HG03520 (cell line): ENCODE measurements at regions not wholly inside any gene's neighbourhood (a gene's known extent, or its start where the extent isn't known, plus 50 kb on each side); places are given as distances from the start of the nearest gene placed in this dataset.
A peak's percentile ranks its signal among the peaks of the same experiment; 100 is the strongest.
"Not testable (repeated sequence)": the region's sequence is repeated elsewhere in the genome, so short reads cannot be mapped to it uniquely, and the experiment has no call there.

Experiments
- ATAC-seq: cut with Tn5 transposase; IDR thresholded peaks from one replicate; pipeline ENCODE4 v1.9.1; 2021; ENCODE audit warnings: mild to moderate bottlenecking, moderate library complexity; ENCODE audit not compliant: unreplicated experiment

DNA sequence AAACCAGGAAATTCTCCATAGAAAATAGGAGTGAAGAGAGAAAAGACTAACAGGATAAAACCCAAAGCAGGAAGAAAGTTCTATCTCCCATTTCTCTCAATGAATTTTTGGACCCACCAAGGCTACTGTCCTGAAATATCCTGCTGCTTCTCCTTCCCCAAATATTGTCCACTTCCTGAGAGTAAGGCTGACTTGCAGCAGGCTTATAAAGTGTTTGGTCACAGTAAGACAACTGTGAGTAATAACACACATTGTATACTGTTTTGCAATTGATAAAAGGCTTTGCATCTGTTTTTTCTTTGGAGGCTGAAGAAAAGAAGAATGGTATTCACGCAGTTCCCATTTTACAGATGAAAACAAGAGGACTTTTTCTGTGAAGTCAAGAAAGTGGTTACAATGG is 52.8 kb downstream of the FOXD4L6 start:
- not testable (repeated sequence) for ATAC-seq

DNA sequence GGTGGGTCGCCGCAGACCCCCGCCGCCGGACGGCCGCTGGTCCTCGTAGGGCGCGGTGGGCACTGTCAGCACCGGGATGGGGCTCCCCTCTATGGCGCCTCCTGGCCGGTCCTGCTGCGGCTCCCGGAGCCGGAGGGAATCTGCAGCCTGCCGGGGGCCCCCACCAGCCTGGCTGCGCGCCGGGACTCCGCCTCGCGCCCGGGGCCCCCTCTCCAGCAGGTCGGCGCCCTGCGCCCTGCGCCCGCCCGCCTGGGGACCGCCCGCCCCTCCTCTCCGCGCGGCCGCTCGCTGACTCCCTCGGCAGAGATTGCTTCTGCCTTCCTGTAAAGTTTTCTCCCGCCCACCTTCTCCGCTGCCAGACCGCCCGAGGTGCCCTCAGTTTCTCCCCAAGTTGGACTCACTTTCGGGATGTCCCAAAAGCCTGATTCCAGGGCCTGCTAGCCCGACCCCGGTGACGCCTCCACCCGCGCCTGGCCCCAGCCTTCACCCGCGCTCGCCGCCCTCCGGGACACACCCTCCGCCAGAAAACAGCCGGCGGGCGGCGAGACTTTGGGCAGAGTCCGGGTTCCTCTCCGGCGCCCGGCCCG is 54.0 kb downstream of the FOXD4L6 start:
- ATAC-seq, result peak; percentile 55

DNA sequence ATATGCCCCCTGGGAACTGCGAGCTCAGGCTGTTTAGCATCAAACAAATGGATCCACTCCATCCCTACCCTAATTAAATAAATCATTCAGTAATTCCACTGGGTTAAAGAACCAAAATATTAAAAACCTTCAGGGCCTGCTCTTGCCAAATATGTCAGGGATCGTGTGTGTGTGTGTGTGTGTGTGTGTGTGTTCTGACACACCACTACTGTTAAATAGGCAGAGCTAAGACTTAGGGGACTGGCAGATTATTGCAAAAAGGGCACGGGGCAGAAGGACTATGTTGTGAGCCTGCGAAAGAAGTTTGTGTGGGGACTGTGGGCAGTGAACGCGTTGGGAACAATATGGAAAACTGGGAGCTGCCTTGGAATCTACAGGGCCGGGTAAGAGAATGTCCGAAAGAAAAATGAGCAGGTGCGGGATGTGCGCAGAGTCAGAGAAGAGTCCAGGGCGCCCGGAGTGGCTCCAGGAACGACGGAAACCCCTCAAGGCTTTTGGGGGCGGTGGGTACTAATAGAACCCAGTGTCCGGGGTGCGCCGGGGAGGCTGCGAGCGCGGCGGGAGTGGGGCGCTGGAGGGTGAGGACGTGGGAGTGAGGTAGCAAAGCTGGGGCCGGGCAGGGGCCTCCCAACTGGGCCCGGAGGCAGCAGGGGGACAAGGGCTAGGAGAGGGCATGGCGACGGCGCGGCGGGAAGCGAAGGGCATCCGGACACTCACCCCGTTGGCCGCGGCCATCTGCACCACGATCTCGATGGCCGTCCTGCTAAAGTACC is 54.8 kb downstream of the FOXD4L6 start:
- ATAC-seq, result not testable (repeated sequence)

DNA sequence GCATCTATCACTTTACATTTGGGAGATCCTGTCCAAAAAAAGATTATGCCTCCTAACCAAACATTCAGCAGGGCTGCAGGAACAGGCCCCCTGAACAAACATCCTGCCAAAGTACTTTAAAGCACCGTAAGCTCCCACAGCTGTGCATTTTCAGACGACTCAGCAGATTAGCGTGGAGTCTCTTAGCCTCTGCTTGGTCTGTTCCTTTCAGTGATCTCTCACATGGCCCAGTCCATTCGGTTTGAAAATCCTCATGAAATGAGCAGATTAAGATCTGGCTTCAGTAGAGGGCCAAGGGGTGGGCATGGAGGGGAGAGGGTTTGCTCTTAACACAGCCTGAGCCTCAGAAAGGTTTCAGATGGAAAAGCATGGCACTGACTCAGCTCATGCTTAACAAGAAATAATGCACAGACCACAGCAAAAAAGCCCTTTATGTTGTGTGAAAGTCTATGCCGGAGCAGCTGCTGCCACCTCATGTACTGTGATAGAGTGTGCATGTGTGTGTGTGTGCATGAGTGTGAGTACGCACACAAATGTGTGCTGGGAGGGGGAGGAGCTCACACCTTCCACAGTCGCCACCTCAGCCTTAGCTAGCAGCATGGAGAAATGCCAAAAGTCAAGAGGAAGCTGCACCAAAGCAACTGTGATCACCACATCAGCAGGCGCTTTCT is 64.2 kb downstream of the FOXD4L6 start:
- peak; percentile 69 for ATAC-seq

GRCh38 chr9:41063243-41063642 is 65.2 kb downstream of the FOXD4L6 start:
- not testable (repeated sequence) for ATAC-seq

GRCh38 chr9:41059603-41060002 is 68.9 kb downstream of the FOXD4L6 start:
- ATAC-seq, result not testable (repeated sequence)

DNA sequence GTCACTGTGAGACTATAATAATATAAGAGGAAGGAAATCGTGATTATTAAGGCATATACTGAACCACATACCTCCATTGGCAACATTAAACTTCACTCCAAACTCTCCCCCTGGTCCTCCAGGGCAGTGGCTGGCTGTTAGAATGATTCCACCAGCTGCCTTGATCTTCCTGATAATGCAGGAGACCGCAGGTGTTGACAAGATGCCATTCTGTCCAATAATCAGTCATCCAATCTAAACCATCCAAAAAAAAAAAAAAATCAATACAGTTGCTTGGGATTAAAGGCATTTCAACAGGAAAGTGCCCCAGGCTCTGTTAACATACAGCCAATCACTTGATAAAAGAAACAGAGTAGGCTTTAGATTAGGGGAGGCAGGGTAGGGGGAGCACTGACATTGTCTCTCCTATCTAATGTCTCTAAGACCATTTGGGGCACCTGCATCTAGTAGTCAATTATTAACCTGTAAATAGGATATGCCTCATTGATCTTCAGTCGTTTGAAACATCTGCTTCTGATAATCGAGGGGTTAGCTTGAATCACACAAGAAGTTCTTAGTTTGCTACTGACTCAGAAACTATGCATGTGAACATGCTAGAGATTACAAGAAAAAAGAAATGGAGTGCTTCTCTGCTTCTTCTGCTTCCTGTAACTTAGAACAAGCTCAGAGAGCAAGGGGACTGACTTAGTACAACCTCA is 74.7 kb downstream of the FOXD4L6 start:
- peak; percentile 79 for ATAC-seq

GRCh38 chr9:41048672-41049071 is 79.8 kb downstream of the FOXD4L6 start:
- not testable (repeated sequence) for ATAC-seq

DNA sequence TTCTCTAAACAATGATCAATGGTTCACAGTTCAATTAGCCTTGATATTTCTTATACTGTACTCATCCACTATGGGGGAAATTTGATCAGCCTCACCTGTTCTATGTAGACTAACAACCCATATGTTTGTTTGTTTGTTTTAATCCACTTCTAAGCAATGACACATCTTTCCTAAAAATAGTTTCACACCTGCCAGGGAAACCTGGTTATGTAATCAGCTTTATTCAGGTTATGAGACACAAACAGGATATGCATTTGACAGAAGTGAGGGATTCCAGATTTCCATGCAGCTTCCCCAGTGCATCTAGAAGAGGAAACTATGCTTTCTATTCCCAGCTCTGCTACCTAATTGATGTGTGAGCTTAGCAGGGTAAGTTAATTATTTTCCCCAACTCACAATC is 80.7 kb downstream of the FOXD4L6 start:
- not testable (repeated sequence) for ATAC-seq

DNA sequence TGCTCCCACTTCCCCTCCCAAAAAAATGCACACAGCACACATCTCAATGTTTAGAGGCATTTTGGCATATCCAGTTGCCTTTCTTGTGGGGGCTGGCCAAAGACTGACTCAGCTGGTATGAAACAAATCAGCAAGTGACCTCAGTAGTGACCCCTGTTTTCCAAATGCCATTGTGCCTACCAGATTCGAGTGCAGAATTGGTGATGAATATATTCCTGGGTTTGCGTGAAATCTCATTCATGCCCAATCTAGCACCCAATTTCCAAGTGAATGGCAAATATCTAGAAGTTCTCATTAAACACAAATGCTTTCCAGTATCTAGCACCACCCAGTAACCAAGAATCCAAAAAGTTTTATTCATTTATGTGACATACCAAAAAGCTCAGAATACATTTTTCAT is 83.6 kb downstream of the FOXD4L6 start:
- not testable (repeated sequence) for ATAC-seq

DNA sequence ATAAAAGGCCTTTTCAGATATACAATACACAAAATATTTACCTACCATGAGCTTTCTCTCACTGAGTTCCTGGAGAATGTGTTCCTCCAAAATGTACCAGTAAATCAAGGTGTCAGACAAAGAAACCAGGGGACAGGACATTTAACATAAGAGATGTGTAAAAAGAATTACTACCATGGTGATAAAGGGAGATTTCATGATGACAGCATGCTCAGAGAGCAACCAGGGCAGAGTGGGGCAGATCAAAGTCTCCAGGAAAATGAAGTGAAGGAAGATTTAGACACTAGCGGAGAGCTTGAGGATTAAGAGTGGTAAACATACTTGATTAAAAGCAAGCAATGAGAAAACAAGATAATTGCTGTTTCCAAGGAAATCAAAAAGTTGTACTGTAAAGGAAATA is 85.0 kb downstream of the FOXD4L6 start:
- ATAC-seq, result not testable (repeated sequence)

- ATAC-seq, result not testable (repeated sequence)
These were observed 86.4 kb downstream of the FOXD4L6 start for GRCh38 chr9:41042111-41042510.

DNA sequence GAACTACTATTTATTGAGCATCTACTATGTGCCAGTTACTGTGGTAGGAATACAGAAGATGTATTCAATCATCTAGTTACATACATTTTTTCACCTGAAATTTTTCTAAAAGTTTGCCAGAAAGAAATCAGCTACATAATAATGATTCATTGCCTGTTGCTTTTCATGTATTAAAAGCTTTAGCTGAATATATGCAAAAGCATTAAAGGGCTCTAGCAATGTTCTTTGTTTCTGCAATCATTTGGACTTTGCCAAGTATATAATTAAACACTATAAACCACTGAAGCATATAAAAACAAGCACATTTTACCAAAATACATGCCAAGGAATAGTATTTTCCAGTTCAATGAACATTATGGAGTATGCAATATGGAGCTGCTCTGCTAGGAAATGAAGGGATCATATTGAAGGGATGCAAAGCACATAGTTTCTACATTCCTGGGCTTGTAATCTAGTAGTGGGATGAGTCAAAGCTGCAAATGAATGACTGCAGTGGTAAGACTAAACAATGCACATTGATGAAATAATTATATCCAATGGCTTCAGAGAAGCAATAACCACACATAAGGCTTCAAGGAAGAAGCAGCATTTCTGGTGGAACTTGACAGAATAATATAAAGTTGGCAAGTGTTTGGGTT is 87.7 kb downstream of the FOXD4L6 start:
- not testable (repeated sequence) for ATAC-seq

GRCh38 chr9:41035276-41035675 is 93.2 kb downstream of the FOXD4L6 start:
- ATAC-seq, result not testable (repeated sequence)

DNA sequence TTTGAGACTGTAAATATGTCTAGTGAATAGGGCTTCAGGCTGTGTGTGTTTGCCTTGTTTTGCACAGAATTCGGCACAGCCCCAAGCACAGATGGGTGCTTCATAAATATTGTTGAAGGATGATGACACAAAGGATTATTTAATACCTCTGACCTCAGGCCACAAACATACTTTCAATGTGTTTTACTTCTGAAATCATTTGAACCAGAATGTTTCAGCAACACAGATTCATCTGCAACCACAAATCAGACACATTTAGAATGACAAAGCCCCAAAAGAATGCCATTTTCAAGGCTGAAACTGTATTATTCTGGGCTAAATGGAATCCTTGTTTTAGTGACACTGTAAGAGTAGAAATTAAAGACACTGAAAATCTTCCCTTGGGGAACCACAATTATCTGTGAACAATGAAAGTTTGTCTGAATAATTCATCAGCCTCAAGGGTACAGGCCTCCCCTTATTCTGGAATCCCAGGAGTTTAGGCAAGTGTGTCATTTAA is 93.7 kb downstream of the FOXD4L6 start:
- ATAC-seq, result not testable (repeated sequence)

DNA sequence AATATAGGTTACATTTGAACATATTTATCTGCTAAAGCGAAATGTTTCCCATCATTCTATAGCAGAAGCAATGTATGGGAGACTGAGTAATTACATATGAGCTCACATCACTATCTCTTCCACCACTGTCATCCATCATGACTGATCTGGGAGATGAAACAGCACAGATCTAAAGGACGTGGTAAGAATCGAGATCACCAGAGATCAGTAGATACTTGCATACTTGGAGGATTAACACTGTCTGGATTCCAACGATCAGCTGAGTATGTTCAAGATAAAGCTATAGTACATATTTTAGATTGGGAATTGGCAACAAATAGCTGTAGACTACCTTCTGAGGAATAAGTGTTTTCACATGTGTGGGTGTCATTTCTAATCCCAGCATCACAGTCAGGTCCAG is 94.6 kb downstream of the FOXD4L6 start:
- not testable (repeated sequence) for ATAC-seq

- ATAC-seq, result not testable (repeated sequence)
These were observed 95.1 kb downstream of the FOXD4L6 start for GRCh38 chr9:41033360-41033759.

- ATAC-seq, result not testable (repeated sequence)
These were observed 101.4 kb downstream of the FOXD4L6 start for GRCh38 chr9:41026912-41027676.

DNA sequence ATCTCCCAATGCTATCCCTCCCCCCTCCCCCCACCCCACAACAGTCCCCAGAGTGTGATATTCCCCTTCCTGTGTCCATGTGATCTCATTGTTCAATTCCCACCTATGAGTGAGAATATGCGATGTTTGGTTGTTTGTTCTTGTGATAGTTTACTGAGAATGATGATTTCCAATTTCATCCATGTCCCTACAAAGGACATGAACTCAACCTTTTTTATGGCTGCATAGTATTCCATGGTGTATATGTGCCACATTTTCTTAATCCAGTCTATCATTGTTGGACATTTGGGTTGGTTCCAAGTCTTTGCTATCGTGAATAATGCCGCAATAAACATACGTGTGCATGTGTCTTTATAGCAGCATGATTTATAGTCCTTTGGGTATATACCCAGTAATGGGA is 106.1 kb downstream of the FOXD4L6 start:
- not testable (repeated sequence) for ATAC-seq
